GM23338 (cell line): ENCODE measurements at regions not wholly inside any gene's neighbourhood (a gene's known extent, or its start where the extent isn't known, plus 50 kb on each side); places are given as distances from the start of the nearest gene placed in this dataset.

Experiments used
- ATAC-seq: fragments of 200-7000 bp; cut with Tn5 transposase; 3 replicates; pipeline ENCODE4 v1.9.1; 2020
- DNase-seq: peaks from one replicate; pipeline ENCODE4 v3.0.0-alpha.2; 2015; ENCODE audit warnings: low spot score
- H2AFZ ChIP-seq: fragments of 200-600 bp; sonication (generic); 2 replicates; pipeline ENCODE4 v1.8.0; 2016; ENCODE audit warnings: antibody characterized with exemption, mild to moderate bottlenecking, moderate library complexity
- H3F3A ChIP-seq: fragments of 200-600 bp; sonication (generic); replicated peaks from 2 replicates; pipeline ENCODE4 v1.8.0; 2017; ENCODE audit warnings: antibody characterized with exemption, mixed run types, low read depth
- H3K27ac ChIP-seq: fragments of 200-600 bp; sonication (generic); 2 replicates; pipeline ENCODE4 v1.6.1; 2016; ENCODE audit warnings: low read depth
- H3K27me3 ChIP-seq: fragments of 200-600 bp; sonication (generic); 2 replicates; pipeline ENCODE4 v1.8.0; 2016; ENCODE audit warnings: mild to moderate bottlenecking, mixed run types, moderate library complexity; ENCODE audit not compliant: insufficient read depth
- H3K36me3 ChIP-seq: fragments of 200-600 bp; sonication (generic); 2 replicates; pipeline ENCODE4 v1.8.0; 2016; ENCODE audit warnings: mild to moderate bottlenecking; ENCODE audit not compliant: insufficient read depth
- H3K4me1 ChIP-seq: fragments of 200-600 bp; sonication (generic); 2 replicates; pipeline ENCODE4 v1.8.0; 2016; ENCODE audit warnings: mild to moderate bottlenecking, moderate library complexity; ENCODE audit not compliant: insufficient read depth
- H3K4me2 ChIP-seq: fragments of 200-600 bp; sonication (generic); 2 replicates; pipeline ENCODE4 v1.7.1; 2017; ENCODE audit warnings: mixed run types
- H3K4me3 ChIP-seq: fragments of 200-600 bp; sonication (generic); 2 replicates; pipeline ENCODE4 v1.6.1; 2016; ENCODE audit warnings: mixed run types
- H3K79me2 ChIP-seq: fragments of 200-600 bp; sonication (generic); replicated peaks from 2 replicates; pipeline ENCODE4 v1.8.0; 2017; ENCODE audit warnings: mild to moderate bottlenecking; ENCODE audit not compliant: insufficient read depth
- H3K9me2 ChIP-seq: fragments of 200-600 bp; sonication (generic); 2 replicates; pipeline ENCODE4 v1.8.0; 2017; ENCODE audit not compliant: insufficient read depth
- H4K20me1 ChIP-seq: fragments of 200-600 bp; sonication (generic); replicated peaks from 2 replicates; pipeline ENCODE4 v1.8.0; 2017; ENCODE audit warnings: mild to moderate bottlenecking; ENCODE audit not compliant: insufficient read depth
- H3K27ac Mint-ChIP-seq: 2 replicates; pipeline ENCODE4 v1.8.0; 2020; ENCODE audit warnings: inconsistent platforms, mild to moderate bottlenecking, moderate library complexity, mixed read lengths
- H3K27me3 Mint-ChIP-seq: 3 replicates; pipeline ENCODE4 v1.8.0; 2022; ENCODE audit warnings: low read depth, mild to moderate bottlenecking, moderate library complexity, mixed read lengths, inconsistent platforms; ENCODE audit not compliant: insufficient read depth, poor library complexity
- H3K36me3 Mint-ChIP-seq: 3 replicates; pipeline ENCODE4 v1.8.0; 2021; ENCODE audit warnings: low read depth, mild to moderate bottlenecking, inconsistent platforms, moderate library complexity, mixed read lengths
- H3K4me1 Mint-ChIP-seq: 3 replicates; pipeline ENCODE4 v1.8.0; 2020; ENCODE audit warnings: mild to moderate bottlenecking, inconsistent platforms, mixed read lengths
- H3K4me3 Mint-ChIP-seq: 3 replicates; pipeline ENCODE4 v1.8.0; 2021; ENCODE audit warnings: moderate library complexity, mild to moderate bottlenecking, inconsistent platforms, mixed read lengths
- H3K9me3 Mint-ChIP-seq: 3 replicates; pipeline ENCODE4 v1.8.0; 2020; ENCODE audit warnings: moderate library complexity, mild to moderate bottlenecking, inconsistent platforms, mixed read lengths
- CREB1 ChIP-seq: fragments of 250-450 bp; sonication (Bioruptor Pico); IDR thresholded peaks from 2 replicates; pipeline ENCODE4 v1.5.0; 2020; ENCODE audit warnings: low read depth, mild to moderate bottlenecking, moderate library complexity
- EZH2 ChIP-seq: fragments of 200-600 bp; sonication (generic); IDR thresholded peaks from one replicate; pipeline ENCODE4 v1.8.0; 2017; ENCODE audit warnings: antibody characterized with exemption, mild to moderate bottlenecking, low read depth; ENCODE audit not compliant: unreplicated experiment
- EZH2phosphoT487 ChIP-seq: fragments of 200-600 bp; sonication (generic); IDR thresholded peaks from one replicate; pipeline ENCODE4 v1.8.1; 2018; ENCODE audit warnings: antibody characterized with exemption; ENCODE audit not compliant: unreplicated experiment
- JUNB ChIP-seq: IDR thresholded peaks from one replicate; pipeline ENCODE4 v1.6.1; 2016; ENCODE audit warnings: antibody characterized with exemption; ENCODE audit not compliant: unreplicated experiment
- NANOG ChIP-seq: IDR thresholded peaks from 2 replicates; pipeline ENCODE4 v1.6.1; 2016; ENCODE audit warnings: antibody characterized with exemption, borderline replicate concordance
- POLR2AphosphoS5 ChIP-seq: IDR thresholded peaks from 2 replicates; pipeline ENCODE4 v1.6.1; 2016; ENCODE audit warnings: antibody characterized with exemption, low read depth
- STAT1 ChIP-seq: IDR thresholded peaks from one replicate; pipeline ENCODE4 v1.6.1; 2016; ENCODE audit warnings: antibody characterized with exemption; ENCODE audit not compliant: unreplicated experiment
- ZNF114 ChIP-seq: fragments of 250-450 bp; sonication (Bioruptor Pico); IDR thresholded peaks from 2 replicates; pipeline ENCODE4 v1.5.0; 2020; ENCODE audit warnings: mild to moderate bottlenecking, moderate library complexity
- ZNF331 ChIP-seq: fragments of 250-450 bp; sonication (Bioruptor Pico); IDR thresholded peaks from 2 replicates; pipeline ENCODE4 v1.5.0; 2020; ENCODE audit warnings: low read depth, mild to moderate bottlenecking, moderate library complexity
- TF ChIP-seq, protein P1 (sequence below): fragments of 250-450 bp; sonication (Bioruptor Pico); IDR thresholded peaks from 2 replicates; pipeline ENCODE4 v1.5.0; 2020; ENCODE audit warnings: mild to moderate bottlenecking, moderate library complexity
- TF ChIP-seq, protein P2 (sequence below): IDR thresholded peaks from 2 replicates; pipeline ENCODE4 v1.6.1; 2016; ENCODE audit warnings: antibody characterized with exemption
- TF ChIP-seq, protein P3 (sequence below): IDR thresholded peaks from one replicate; pipeline ENCODE4 v1.6.1; 2018; ENCODE audit warnings: antibody characterized with exemption; ENCODE audit not compliant: unreplicated experiment
- TF ChIP-seq, protein P4 (sequence below), 2 experiments: fragments of 200-600 bp in 1 of 2; sonication (generic) in 1 of 2; conservative IDR thresholded peaks; 2 replicates each; pipeline versions ENCODE4 v1.5.1 to v1.6.1; 2016 to 2017; ENCODE audit warnings: antibody characterized with exemption in 2 of 2, low read depth in 2 of 2, mild to moderate bottlenecking in 2 of 2, moderate library complexity in 1 of 2

DNA sequence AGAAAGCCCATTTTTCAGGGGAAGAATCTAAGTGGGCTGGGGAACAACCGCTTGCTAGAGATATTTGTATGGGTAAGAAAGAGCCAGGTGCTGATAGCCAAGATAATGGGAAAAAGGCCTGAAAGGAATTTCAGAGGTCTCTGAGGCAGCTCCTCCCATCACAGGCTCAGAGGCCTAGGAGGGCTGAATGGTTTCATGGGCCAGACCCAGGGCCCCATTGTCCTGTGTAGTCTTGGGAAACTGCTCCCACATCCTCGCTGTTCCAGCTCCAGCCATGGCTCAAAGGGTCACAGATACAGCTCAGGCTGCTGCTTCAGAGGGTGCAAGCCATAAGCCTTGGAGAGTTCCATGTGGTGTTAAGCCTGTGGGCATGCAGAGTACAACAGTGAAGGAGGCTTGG lies 73.2 kb upstream of the ARHGAP20 start:
- H3K27ac Mint-ChIP-seq = no peak overlapping the region
- no peaks in the 10 kb centered on the region for H3K27me3 Mint-ChIP-seq
- Histone ChIP-seq H4K20me1 (no peaks in the 10 kb centered on the region), H3K36me3 (no peaks in the 10 kb centered on the region), H3F3A (no peaks in the 10 kb centered on the region), H3K27ac (no peak overlapping the region), H3K4me1 (no peaks in the 10 kb centered on the region), H3K4me2 (no peak overlapping the region), H3K27me3 (no peaks in the 10 kb centered on the region), H3K9me2 (peaks cover 4% of the 10 kb centered on the region; the same call in 1 of the 2 replicates), H3K4me3 (no peak overlapping the region), H2AFZ (no peak overlapping the region), H3K79me2 (no peaks in the 10 kb centered on the region)
- DNase-seq = no peak
- peaks cover 22% of the 10 kb centered on the region for H3K9me3 Mint-ChIP-seq
- no peak for TF ChIP-seq NANOG
- TF ChIP-seq EZH2 = no peak
- no peak for TF ChIP-seq POLR2AphosphoS5
- TF ChIP-seq EZH2phosphoT487 = no peak
- TF ChIP-seq, protein P1, sequence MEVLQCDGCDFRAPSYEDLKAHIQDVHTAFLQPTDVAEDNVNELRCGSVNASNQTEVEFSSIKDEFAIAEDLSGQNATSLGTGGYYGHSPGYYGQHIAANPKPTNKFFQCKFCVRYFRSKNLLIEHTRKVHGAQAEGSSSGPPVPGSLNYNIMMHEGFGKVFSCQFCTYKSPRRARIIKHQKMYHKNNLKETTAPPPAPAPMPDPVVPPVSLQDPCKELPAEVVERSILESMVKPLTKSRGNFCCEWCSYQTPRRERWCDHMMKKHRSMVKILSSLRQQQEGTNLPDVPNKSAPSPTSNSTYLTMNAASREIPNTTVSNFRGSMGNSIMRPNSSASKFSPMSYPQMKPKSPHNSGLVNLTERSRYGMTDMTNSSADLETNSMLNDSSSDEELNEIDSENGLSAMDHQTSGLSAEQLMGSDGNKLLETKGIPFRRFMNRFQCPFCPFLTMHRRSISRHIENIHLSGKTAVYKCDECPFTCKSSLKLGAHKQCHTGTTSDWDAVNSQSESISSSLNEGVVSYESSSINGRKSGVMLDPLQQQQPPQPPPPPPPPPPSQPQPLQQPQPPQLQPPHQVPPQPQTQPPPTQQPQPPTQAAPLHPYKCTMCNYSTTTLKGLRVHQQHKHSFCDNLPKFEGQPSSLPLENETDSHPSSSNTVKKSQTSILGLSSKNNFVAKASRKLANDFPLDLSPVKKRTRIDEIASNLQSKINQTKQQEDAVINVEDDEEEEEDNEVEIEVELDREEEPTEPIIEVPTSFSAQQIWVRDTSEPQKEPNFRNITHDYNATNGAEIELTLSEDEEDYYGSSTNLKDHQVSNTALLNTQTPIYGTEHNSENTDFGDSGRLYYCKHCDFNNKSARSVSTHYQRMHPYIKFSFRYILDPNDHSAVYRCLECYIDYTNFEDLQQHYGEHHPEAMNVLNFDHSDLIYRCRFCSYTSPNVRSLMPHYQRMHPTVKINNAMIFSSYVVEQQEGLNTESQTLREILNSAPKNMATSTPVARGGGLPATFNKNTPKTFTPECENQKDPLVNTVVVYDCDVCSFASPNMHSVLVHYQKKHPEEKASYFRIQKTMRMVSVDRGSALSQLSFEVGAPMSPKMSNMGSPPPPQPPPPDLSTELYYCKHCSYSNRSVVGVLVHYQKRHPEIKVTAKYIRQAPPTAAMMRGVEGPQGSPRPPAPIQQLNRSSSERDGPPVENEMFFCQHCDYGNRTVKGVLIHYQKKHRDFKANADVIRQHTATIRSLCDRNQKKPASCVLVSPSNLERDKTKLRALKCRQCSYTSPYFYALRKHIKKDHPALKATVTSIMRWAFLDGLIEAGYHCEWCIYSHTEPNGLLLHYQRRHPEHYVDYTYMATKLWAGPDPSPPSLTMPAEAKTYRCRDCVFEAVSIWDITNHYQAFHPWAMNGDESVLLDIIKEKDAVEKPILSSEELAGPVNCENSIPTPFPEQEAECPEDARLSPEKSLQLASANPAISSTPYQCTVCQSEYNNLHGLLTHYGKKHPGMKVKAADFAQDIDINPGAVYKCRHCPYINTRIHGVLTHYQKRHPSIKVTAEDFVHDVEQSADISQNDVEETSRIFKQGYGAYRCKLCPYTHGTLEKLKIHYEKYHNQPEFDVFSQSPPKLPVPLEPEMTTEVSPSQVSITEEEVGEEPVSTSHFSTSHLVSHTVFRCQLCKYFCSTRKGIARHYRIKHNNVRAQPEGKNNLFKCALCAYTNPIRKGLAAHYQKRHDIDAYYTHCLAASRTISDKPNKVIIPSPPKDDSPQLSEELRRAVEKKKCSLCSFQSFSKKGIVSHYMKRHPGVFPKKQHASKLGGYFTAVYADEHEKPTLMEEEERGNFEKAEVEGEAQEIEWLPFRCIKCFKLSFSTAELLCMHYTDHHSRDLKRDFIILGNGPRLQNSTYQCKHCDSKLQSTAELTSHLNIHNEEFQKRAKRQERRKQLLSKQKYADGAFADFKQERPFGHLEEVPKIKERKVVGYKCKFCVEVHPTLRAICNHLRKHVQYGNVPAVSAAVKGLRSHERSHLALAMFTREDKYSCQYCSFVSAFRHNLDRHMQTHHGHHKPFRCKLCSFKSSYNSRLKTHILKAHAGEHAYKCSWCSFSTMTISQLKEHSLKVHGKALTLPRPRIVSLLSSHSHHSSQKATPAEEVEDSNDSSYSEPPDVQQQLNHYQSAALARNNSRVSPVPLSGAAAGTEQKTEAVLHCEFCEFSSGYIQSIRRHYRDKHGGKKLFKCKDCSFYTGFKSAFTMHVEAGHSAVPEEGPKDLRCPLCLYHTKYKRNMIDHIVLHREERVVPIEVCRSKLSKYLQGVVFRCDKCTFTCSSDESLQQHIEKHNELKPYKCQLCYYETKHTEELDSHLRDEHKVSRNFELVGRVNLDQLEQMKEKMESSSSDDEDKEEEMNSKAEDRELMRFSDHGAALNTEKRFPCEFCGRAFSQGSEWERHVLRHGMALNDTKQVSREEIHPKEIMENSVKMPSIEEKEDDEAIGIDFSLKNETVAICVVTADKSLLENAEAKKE (CRISPR knock-in tag) = no peak
- no peak for TF ChIP-seq ZNF331 (CRISPR knock-in tag)
- TF ChIP-seq STAT1 = no peak
- TF ChIP-seq, protein P2, sequence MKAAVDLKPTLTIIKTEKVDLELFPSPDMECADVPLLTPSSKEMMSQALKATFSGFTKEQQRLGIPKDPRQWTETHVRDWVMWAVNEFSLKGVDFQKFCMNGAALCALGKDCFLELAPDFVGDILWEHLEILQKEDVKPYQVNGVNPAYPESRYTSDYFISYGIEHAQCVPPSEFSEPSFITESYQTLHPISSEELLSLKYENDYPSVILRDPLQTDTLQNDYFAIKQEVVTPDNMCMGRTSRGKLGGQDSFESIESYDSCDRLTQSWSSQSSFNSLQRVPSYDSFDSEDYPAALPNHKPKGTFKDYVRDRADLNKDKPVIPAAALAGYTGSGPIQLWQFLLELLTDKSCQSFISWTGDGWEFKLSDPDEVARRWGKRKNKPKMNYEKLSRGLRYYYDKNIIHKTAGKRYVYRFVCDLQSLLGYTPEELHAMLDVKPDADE = no peak
- no peak for TF ChIP-seq ZNF114 (CRISPR knock-in tag)
- no peak for TF ChIP-seq CREB1
- TF ChIP-seq JUNB = no peak
- TF ChIP-seq, protein P3, sequence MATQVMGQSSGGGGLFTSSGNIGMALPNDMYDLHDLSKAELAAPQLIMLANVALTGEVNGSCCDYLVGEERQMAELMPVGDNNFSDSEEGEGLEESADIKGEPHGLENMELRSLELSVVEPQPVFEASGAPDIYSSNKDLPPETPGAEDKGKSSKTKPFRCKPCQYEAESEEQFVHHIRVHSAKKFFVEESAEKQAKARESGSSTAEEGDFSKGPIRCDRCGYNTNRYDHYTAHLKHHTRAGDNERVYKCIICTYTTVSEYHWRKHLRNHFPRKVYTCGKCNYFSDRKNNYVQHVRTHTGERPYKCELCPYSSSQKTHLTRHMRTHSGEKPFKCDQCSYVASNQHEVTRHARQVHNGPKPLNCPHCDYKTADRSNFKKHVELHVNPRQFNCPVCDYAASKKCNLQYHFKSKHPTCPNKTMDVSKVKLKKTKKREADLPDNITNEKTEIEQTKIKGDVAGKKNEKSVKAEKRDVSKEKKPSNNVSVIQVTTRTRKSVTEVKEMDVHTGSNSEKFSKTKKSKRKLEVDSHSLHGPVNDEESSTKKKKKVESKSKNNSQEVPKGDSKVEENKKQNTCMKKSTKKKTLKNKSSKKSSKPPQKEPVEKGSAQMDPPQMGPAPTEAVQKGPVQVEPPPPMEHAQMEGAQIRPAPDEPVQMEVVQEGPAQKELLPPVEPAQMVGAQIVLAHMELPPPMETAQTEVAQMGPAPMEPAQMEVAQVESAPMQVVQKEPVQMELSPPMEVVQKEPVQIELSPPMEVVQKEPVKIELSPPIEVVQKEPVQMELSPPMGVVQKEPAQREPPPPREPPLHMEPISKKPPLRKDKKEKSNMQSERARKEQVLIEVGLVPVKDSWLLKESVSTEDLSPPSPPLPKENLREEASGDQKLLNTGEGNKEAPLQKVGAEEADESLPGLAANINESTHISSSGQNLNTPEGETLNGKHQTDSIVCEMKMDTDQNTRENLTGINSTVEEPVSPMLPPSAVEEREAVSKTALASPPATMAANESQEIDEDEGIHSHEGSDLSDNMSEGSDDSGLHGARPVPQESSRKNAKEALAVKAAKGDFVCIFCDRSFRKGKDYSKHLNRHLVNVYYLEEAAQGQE = no peak
- TF ChIP-seq, protein P4, sequence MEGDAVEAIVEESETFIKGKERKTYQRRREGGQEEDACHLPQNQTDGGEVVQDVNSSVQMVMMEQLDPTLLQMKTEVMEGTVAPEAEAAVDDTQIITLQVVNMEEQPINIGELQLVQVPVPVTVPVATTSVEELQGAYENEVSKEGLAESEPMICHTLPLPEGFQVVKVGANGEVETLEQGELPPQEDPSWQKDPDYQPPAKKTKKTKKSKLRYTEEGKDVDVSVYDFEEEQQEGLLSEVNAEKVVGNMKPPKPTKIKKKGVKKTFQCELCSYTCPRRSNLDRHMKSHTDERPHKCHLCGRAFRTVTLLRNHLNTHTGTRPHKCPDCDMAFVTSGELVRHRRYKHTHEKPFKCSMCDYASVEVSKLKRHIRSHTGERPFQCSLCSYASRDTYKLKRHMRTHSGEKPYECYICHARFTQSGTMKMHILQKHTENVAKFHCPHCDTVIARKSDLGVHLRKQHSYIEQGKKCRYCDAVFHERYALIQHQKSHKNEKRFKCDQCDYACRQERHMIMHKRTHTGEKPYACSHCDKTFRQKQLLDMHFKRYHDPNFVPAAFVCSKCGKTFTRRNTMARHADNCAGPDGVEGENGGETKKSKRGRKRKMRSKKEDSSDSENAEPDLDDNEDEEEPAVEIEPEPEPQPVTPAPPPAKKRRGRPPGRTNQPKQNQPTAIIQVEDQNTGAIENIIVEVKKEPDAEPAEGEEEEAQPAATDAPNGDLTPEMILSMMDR (conservative IDR thresholded peaks at IDR 0.05; ENCODE audit: low read depth in 2 of 2) = no peak
- no peaks in the 10 kb centered on the region for H3K4me1 Mint-ChIP-seq
- no peak for ATAC-seq
- no peak overlapping the region for H3K4me3 Mint-ChIP-seq
- H3K36me3 Mint-ChIP-seq = peaks cover 10% of the 10 kb centered on the region; the same call in 1 of the 3 replicates
